Activated T-cell treated with anti-CD3 and anti-CD28 coated beads, Interleukin-2, amount 50 U/mL, for 4 hours (primary cell): ENCODE measurements at regions not wholly inside any gene's neighbourhood (a gene's known extent, or its start where the extent isn't known, plus 50 kb on each side); places are given as distances from the start of the nearest gene placed in this dataset.

Experiments
- ATAC-seq, 2 donors: fragments of 200-7000 bp; cut with Tn5 transposase; one replicate each; pipeline ENCODE4 v1.10.0; 2021
- DNase-seq: peaks from one replicate; pipeline ENCODE4 v3.0.0-alpha.2; 2020
- H3K27me3 Mint-ChIP-seq: one replicate; pipeline ENCODE4 v1.8.0; 2021; ENCODE audit warnings: low read depth, mixed read lengths
- H3K36me3 Mint-ChIP-seq: one replicate; pipeline ENCODE4 v1.8.0; 2022; ENCODE audit warnings: mixed read lengths; ENCODE audit not compliant: insufficient read depth
- H3K4me1 Mint-ChIP-seq: one replicate; pipeline ENCODE4 v1.8.0; 2021; ENCODE audit warnings: low read depth, mixed read lengths
- H3K4me3 Mint-ChIP-seq: one replicate; pipeline ENCODE4 v1.8.0; 2021; ENCODE audit warnings: mild to moderate bottlenecking, moderate library complexity, mixed read lengths
- H3K9me3 Mint-ChIP-seq: one replicate; pipeline ENCODE4 v1.8.0; 2021; ENCODE audit warnings: mixed read lengths

- H3K4me3 Mint-ChIP-seq = no peak overlapping the region
- no peak for DNase-seq
- peaks cover 2% of the 10 kb centered on the region for H3K36me3 Mint-ChIP-seq
- no peak for ATAC-seq
- H3K9me3 Mint-ChIP-seq = peaks cover 4% of the 10 kb centered on the region
- peaks cover 30% of the 10 kb centered on the region for H3K4me1 Mint-ChIP-seq
- peaks cover 17% of the 10 kb centered on the region for H3K27me3 Mint-ChIP-seq
Observed at GRCh38 chr1:19006837-19007271, 50.4 kb upstream of the IFFO2 start.
